ENCODE measurements at regions not wholly inside any gene's neighbourhood (a gene's known extent, or its start where the extent isn't known, plus 50 kb on each side); places are given as distances from the start of the nearest gene placed in this dataset.
A peak's percentile ranks its signal among the peaks of the same experiment; 100 is the strongest.
"Not testable (repeated sequence)": the region's sequence is repeated elsewhere in the genome, so short reads cannot be mapped to it uniquely, and the experiment has no call there.

DNA sequence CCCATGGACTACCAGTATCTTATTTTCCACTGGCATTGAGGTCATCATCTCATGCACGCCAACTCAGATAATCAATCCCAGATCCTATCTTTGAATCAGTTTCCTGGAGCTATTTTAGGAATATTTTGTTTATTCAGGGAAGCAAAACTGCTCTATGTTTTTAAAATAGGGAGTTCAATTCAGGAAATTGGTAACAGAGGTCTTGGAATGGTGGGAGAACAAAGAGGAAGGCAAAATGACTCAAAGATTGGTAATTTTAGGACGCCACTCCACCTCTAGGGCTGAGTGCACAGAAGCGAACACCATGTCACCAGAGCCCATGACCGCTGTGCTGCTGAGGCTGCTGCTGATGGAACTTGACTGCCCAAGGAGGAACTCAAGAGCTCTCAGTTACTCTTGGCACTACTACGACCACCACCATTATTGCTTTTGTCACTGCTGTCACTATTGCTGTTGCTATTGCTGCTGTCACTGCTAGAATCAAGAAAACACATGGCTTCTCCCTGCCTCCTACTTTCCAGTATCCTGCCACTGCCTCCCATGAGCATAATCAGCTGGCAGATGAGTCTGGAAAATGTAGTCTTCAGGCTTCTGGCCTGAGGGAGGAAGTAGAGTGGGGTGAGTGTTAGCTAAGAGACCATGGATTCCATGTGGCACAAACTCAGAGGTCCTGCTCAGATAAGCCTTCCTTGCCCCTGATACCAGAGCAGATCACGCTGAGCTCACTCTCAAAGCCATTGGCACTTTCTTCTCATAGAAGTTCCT, 71.6 kb upstream of the CNIH3 start:
- POLR2A ChIA-PET, result no interaction called here
- Mint-ChIP-seq H3K36me3 (peaks cover 0 to 3% (median 0%) of the 10 kb centered on the region in 3 donors), H3K4me1 (peaks cover 0 to 9% (median 2%) of the 10 kb centered on the region in 4 donors), H3K27me3 (peaks cover 0 to 6% (median 2%) of the 10 kb centered on the region in 5 donors), H3K4me3 (no peak overlapping the region), H3K9me3 (no peaks in the 10 kb centered on the region), H3K27ac (no peak overlapping the region)
- ATAC-seq, result no peak
- DNase-seq, result no peak

DNA sequence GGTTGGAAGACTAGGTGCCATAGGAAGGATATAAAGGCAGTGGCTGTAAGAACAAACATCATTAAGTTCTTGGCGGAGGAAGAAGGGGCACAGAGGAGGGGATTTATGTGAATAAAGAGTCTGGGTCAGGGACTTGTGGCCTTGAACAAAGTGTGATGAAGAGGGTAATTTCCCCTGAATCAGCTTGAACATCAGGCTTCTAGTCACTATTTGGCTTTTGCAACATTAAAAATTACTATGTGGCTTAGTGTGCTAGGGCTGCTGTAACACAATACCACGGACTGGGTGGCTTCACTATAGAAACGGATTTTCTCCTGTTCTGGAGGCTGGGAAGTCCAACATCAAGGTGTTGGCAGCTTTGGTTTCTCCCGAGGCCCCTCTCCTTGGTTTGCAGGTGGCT, 70.5 kb upstream of the CNIH3 start:
- no peak overlapping the region for H3K27ac Mint-ChIP-seq
- no peak for ATAC-seq
- H3K4me1 Mint-ChIP-seq, result peaks cover 0 to 9% (median 2%) of the 10 kb centered on the region in 4 donors
- peaks cover 0 to 3% (median 0%) of the 10 kb centered on the region in 3 donors for H3K36me3 Mint-ChIP-seq
- POLR2A ChIA-PET, result no interaction called here
- DNase-seq, result no peak
- no peak overlapping the region for H3K4me3 Mint-ChIP-seq
- H3K27me3 Mint-ChIP-seq, result no peaks in the 10 kb centered on the region
- H3K9me3 Mint-ChIP-seq, result no peaks in the 10 kb centered on the region

DNA sequence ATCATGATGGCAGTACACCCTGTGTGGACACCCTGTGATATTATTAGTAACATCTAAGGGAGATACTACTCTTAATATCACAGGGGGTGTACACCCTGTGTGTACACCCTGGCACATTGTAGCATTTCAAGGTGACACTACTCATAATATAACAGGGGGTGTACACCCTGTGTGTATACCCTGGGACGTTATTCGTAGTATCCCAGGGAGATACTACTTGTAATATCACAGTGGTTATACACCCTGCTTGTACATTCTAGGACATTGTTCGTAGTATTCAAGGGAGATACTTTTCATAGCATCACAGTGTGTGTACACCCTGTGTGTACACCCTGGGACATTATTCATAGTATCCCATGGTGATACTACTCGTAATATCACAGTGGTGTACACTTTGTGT, 67.4 kb upstream of the CNIH3 start:
- DNase-seq (no peak), ATAC-seq (no peak)
- Mint-ChIP-seq H3K27ac (no peak overlapping the region), H3K4me1 (peaks cover 0 to under 1% (median 0%) of the 10 kb centered on the region in 4 donors), H3K36me3 (no peaks in the 10 kb centered on the region), H3K27me3 (no peaks in the 10 kb centered on the region), H3K9me3 (no peaks in the 10 kb centered on the region), H3K4me3 (no peak overlapping the region)
- POLR2A ChIA-PET, result no interaction called here

GRCh38 chr1:224551189-224551588, 64.9 kb upstream of the CNIH3 start:
- H3K4me1 Mint-ChIP-seq, H3K27ac Mint-ChIP-seq, H3K36me3 Mint-ChIP-seq, H3K4me3 Mint-ChIP-seq, H3K9me3 Mint-ChIP-seq, POLR2A ChIA-PET, H3K27me3 Mint-ChIP-seq, ATAC-seq, DNase-seq: not testable (repeated sequence)

GRCh38 chr1:224554056-224554455, 62.1 kb upstream of the CNIH3 start:
- DNase-seq, result no peak
- no peak overlapping the region for H3K27ac Mint-ChIP-seq
- ATAC-seq, result no peak
- no peak overlapping the region for H3K4me3 Mint-ChIP-seq
- no peaks in the 10 kb centered on the region for H3K27me3 Mint-ChIP-seq
- POLR2A ChIA-PET, result no interaction called here
- H3K36me3 Mint-ChIP-seq, result no peaks in the 10 kb centered on the region
- no peaks in the 10 kb centered on the region for H3K4me1 Mint-ChIP-seq
- no peaks in the 10 kb centered on the region for H3K9me3 Mint-ChIP-seq

- ATAC-seq, result no peak
- Mint-ChIP-seq H3K9me3 (no peaks in the 10 kb centered on the region), H3K4me3 (no peak overlapping the region), H3K36me3 (no peaks in the 10 kb centered on the region), H3K27me3 (no peaks in the 10 kb centered on the region), H3K4me1 (no peaks in the 10 kb centered on the region), H3K27ac (no peak overlapping the region)
- DNase-seq, result no peak
- POLR2A ChIA-PET, result no interaction called here
Observed at GRCh38 chr1:224554620-224555259, 61.4 kb upstream of the CNIH3 start.

DNA sequence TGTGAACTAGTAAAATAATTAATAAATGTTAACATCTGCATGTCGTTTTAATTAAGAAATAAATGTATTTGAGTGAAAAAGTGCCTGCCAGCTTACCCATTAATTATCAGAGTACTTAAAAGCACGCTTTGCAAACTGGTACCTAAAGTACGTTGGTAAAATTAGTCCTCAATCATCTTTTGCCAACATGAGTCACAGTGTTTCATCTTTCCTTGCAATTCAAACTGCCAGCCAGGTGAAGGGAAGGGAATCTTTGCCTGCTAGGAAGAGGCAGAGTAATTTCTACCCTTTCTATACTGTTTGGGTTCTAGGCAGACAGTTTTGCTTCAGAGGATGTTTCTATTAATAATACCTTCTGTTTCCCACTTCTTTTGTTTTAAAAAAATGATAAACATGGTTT, 57.2 kb upstream of the CNIH3 start:
- POLR2A ChIA-PET, result no interaction called here
- no peaks in the 10 kb centered on the region for H3K4me1 Mint-ChIP-seq
- H3K4me3 Mint-ChIP-seq, result no peak overlapping the region
- H3K9me3 Mint-ChIP-seq, result peaks cover 0 to 7% (median 0%) of the 10 kb centered on the region in 9 donors
- DNase-seq (no peak), ATAC-seq (no peak)
- H3K27me3 Mint-ChIP-seq, result peaks cover 0 to 4% (median 0%) of the 10 kb centered on the region in 5 donors
- H3K36me3 Mint-ChIP-seq, result peaks cover 0 to 2% (median 0%) of the 10 kb centered on the region in 3 donors
- H3K27ac Mint-ChIP-seq, result no peak overlapping the region

DNA sequence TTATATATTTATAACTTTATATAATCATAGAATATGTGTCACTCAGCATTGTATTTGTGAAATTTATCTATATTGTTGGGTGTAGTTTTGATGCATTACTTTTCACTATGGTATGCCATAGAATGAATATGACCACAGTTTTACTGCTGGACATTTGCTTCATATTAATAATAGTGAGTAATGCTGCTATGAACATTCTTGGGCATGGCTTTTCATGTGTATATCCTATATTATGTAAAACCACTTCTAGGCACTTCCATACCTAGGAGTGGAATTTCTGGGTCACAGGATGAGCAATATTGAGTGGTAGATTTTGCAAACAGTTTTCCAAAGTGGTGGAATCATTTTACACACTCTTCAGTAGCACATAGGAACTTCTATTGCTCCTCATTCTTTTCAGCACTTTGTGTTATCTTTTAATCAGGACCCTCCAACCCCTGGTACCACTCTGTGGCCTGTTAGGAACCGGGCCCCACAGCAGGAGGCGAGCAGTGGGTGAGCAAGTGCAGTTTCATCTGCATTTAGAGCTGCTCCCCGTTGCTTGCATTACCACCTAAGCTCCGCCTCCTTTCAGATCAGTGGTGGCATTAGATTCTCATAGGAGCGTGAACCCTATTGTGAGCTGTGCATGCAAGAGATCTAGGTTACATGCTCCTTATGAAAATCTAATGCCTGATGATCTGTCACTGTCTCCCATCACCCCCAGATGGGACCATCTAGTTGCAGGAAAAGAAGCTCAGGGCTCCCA, 56.0 kb upstream of the CNIH3 start:
- DNase-seq, result no peak
- H3K4me3 Mint-ChIP-seq, result no peak overlapping the region
- peaks cover 0 to 4% (median 0%) of the 10 kb centered on the region in 5 donors for H3K27me3 Mint-ChIP-seq
- no peak overlapping the region for H3K27ac Mint-ChIP-seq
- peaks cover 0 to 7% (median 0%) of the 10 kb centered on the region in 9 donors for H3K9me3 Mint-ChIP-seq
- peaks cover 0 to 2% (median 0%) of the 10 kb centered on the region in 3 donors for H3K36me3 Mint-ChIP-seq
- POLR2A ChIA-PET, result no interaction called here
- H3K4me1 Mint-ChIP-seq, result no peaks in the 10 kb centered on the region
- no peak for ATAC-seq

- ATAC-seq, H3K27ac Mint-ChIP-seq, H3K27me3 Mint-ChIP-seq, H3K36me3 Mint-ChIP-seq, DNase-seq, H3K9me3 Mint-ChIP-seq, H3K4me3 Mint-ChIP-seq, POLR2A ChIA-PET, H3K4me1 Mint-ChIP-seq: not testable (repeated sequence)
Observed at GRCh38 chr1:224562881-224563280, 53.2 kb upstream of the CNIH3 start.

DNA sequence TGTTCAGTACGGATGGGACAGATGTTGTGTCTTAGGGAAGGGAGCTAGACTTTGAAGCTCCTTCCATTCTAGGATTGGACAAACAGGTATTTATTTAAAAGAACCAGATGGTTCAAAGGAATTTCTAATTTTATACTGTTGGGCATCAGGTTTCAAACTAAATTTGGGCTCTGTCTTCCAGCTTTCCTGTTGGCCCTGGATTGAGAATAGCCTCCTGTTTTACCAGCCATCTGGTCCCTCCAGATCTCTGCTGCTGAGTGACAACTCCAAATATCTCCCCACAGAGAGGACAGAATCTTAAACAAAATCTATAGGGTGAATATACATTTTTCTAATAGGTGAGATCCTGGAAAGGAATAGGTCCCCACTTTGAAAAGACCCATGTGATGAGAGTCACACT, 52.5 kb upstream of the CNIH3 start:
- POLR2A ChIA-PET, result no interaction called here
- Mint-ChIP-seq H3K27ac (no peak overlapping the region), H3K9me3 (peaks cover 0 to 7% (median 0%) of the 10 kb centered on the region in 9 donors)

GRCh38 chr1:224564454-224565084, 51.5 kb upstream of the CNIH3 start:
- ATAC-seq, result no peak
- Mint-ChIP-seq H3K9me3 (peaks cover 0 to 7% (median 0%) of the 10 kb centered on the region in 9 donors), H3K36me3 (peaks cover 0 to 2% (median 0%) of the 10 kb centered on the region in 3 donors), H3K27me3 (peaks cover 0 to 4% (median 0%) of the 10 kb centered on the region in 5 donors), H3K4me1 (no peaks in the 10 kb centered on the region), H3K4me3 (no peak overlapping the region), H3K27ac (no peak overlapping the region)
- no peak for DNase-seq
- POLR2A ChIA-PET, result no interaction called here

More for the DNA sequence above, 52.5 kb upstream of the CNIH3 start:
- Mint-ChIP-seq H3K4me1 (no peaks in the 10 kb centered on the region), H3K4me3 (no peak overlapping the region), H3K27me3 (peaks cover 0 to 4% (median 0%) of the 10 kb centered on the region in 5 donors), H3K36me3 (peaks cover 0 to 2% (median 0%) of the 10 kb centered on the region in 3 donors)
- no peak for ATAC-seq
- DNase-seq, result no peak

DNA sequence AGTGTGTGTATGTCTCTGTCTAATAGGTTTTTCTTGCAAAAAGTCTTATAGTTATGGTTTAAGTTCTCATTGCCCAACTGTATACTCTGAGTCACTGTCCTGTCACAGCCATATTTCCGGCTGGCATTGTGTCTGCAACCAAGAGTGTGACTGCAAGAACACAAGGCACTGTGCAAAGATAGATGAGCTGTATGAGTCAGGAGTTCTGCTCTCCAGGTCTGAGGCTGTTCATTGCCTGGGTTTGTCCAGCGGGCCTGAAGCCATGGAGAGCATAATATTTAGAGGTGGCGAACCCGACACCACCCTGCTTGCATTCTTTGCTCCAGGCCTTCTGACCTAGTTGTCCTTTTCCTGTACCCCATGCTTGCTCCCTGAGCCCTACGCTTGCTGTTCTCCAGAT, 50.9 kb upstream of the CNIH3 start:
- POLR2A ChIA-PET, result no interaction called here
- H3K9me3 Mint-ChIP-seq, result peaks cover 0 to 7% (median 0%) of the 10 kb centered on the region in 9 donors
- H3K4me3 Mint-ChIP-seq, result no peak overlapping the region
- ATAC-seq (no peak), DNase-seq (no peak)
- peak overlapping the region in 1 of 10 donors; percentile 63 for H3K27ac Mint-ChIP-seq
- no peaks in the 10 kb centered on the region for H3K4me1 Mint-ChIP-seq
- peaks cover 0 to 4% (median 0%) of the 10 kb centered on the region in 5 donors for H3K27me3 Mint-ChIP-seq
- H3K36me3 Mint-ChIP-seq, result peaks cover 0 to 2% (median 0%) of the 10 kb centered on the region in 3 donors
